ENCODE measurements at regions not wholly inside any gene's neighbourhood (a gene's known extent, or its start where the extent isn't known, plus 50 kb on each side); places are given as distances from the start of the nearest gene placed in this dataset.

- Histone ChIP-seq H3K4me1 (ENCODE audit: insufficient read depth, low read length, poor library complexity, severe bottlenecking) (no peaks in the 10 kb centered on the region), H3K4me3 (ENCODE audit: low read depth, low read length, poor library complexity, severe bottlenecking) (no peak overlapping the region), H3K27me3 (replicated peaks; ENCODE audit: insufficient read depth, low read depth, low read length, poor library complexity) (no peaks in the 10 kb centered on the region), H3K36me3 (ENCODE audit: insufficient read depth, low read length, poor library complexity, severe bottlenecking) (no peaks in the 10 kb centered on the region), H3K27ac (ENCODE audit: low read depth, low read length, poor library complexity, severe bottlenecking) (no peak overlapping the region), H3K9me3 (ENCODE audit: low read depth, low read length, poor library complexity, severe bottlenecking) (no peaks in the 10 kb centered on the region)
- CTCF ChIA-PET = no interaction called here
- BruUV-seq (replicated peaks) = no TSS peak
- TF ChIP-seq CTCF (conservative IDR thresholded peaks at IDR 0.05; ENCODE audit: low read depth, low read length) = no peak
- no peak for TF ChIP-seq EZH2 (IDR thresholded peaks at IDR 0.05; ENCODE audit: borderline replicate concordance, low read depth, low read length, poor library complexity, severe bottlenecking)
- DNase-seq (ENCODE audit: low spot score) = peak; percentile 3
- intact Hi-C loops (cut with micrococcal nuclease; ENCODE audit: unreplicated experiment) = no loop called here
- POLR2A ChIA-PET (ENCODE audit: low non-redundant PET) = no interaction called here
These were observed 1190.2 kb upstream of the NRXN1 start for GRCh38 chr2:52222128-52222527.

GRCh38 chr2:52220393-52220792, 1188.5 kb upstream of the NRXN1 start:
- Histone ChIP-seq H3K9me3 (ENCODE audit: low read depth, low read length, poor library complexity, severe bottlenecking) (no peaks in the 10 kb centered on the region), H3K27ac (ENCODE audit: low read depth, low read length, poor library complexity, severe bottlenecking) (no peak overlapping the region), H3K36me3 (ENCODE audit: insufficient read depth, low read length, poor library complexity, severe bottlenecking) (no peaks in the 10 kb centered on the region), H3K27me3 (replicated peaks; ENCODE audit: insufficient read depth, low read depth, low read length, poor library complexity) (no peaks in the 10 kb centered on the region), H3K4me3 (ENCODE audit: low read depth, low read length, poor library complexity, severe bottlenecking) (no peak overlapping the region), H3K4me1 (ENCODE audit: insufficient read depth, low read length, poor library complexity, severe bottlenecking) (no peaks in the 10 kb centered on the region)
- CTCF ChIA-PET = no interaction called here
- no peak for DNase-seq (ENCODE audit: low spot score)
- TF ChIP-seq CTCF (conservative IDR thresholded peaks at IDR 0.05; ENCODE audit: low read depth, low read length) (no peak), EZH2 (IDR thresholded peaks at IDR 0.05; ENCODE audit: borderline replicate concordance, low read depth, low read length, poor library complexity, severe bottlenecking) (no peak)
- no TSS peak for BruUV-seq (replicated peaks)
- POLR2A ChIA-PET (ENCODE audit: low non-redundant PET) = no interaction called here
- intact Hi-C loops (cut with micrococcal nuclease; ENCODE audit: unreplicated experiment) = no loop called here

- Histone ChIP-seq H3K4me1 (ENCODE audit: insufficient read depth, low read length, poor library complexity, severe bottlenecking) (no peaks in the 10 kb centered on the region), H3K4me3 (ENCODE audit: low read depth, low read length, poor library complexity, severe bottlenecking) (no peak overlapping the region), H3K9me3 (ENCODE audit: low read depth, low read length, poor library complexity, severe bottlenecking) (no peaks in the 10 kb centered on the region), H3K27ac (ENCODE audit: low read depth, low read length, poor library complexity, severe bottlenecking) (no peak overlapping the region), H3K36me3 (ENCODE audit: insufficient read depth, low read length, poor library complexity, severe bottlenecking) (no peaks in the 10 kb centered on the region), H3K27me3 (replicated peaks; ENCODE audit: insufficient read depth, low read depth, low read length, poor library complexity) (peaks cover 8% of the 10 kb centered on the region)
- CTCF ChIA-PET = no interaction called here
- TF ChIP-seq CTCF (conservative IDR thresholded peaks at IDR 0.05; ENCODE audit: low read depth, low read length) (no peak), EZH2 (IDR thresholded peaks at IDR 0.05; ENCODE audit: borderline replicate concordance, low read depth, low read length, poor library complexity, severe bottlenecking) (no peak)
- no peak for DNase-seq (ENCODE audit: low spot score)
- intact Hi-C loops (cut with micrococcal nuclease; ENCODE audit: unreplicated experiment) = no loop called here
- BruUV-seq (replicated peaks) = no TSS peak
- POLR2A ChIA-PET (ENCODE audit: low non-redundant PET) = no interaction called here
These were observed 1178.7 kb upstream of the NRXN1 start for GRCh38 chr2:52210611-52211010.
